ENCODE measurements at regions not wholly inside any gene's neighbourhood (a gene's known extent, or its start where the extent isn't known, plus 50 kb on each side); places are given as distances from the start of the nearest gene placed in this dataset.

GRCh38 chr6:23559587-23560343 lies 566.2 kb upstream of the NRSN1 start:
- no peaks in the 10 kb centered on the region for H3K27me3 ChIP-seq (ENCODE audit: insufficient read depth, low read length, poor library complexity, severe bottlenecking)
- no peaks in the 10 kb centered on the region; the same call in 1 of the 2 replicates for H3K9me3 ChIP-seq (ENCODE audit: insufficient read depth, low read depth, low read length)
- no peaks in the 10 kb centered on the region for H4K20me1 ChIP-seq (ENCODE audit: insufficient read depth, low read length, poor library complexity, severe bottlenecking)
- no peaks in the 10 kb centered on the region for H3K79me2 ChIP-seq (ENCODE audit: insufficient read depth, low read length)
- no peaks in the 10 kb centered on the region for H3K9me2 ChIP-seq (replicated peaks; ENCODE audit: low read depth, low read length)
- H2AFZ ChIP-seq (ENCODE audit: low read length), result no peak overlapping the region
- no peaks in the 10 kb centered on the region for H3K4me1 ChIP-seq (ENCODE audit: insufficient read depth, low read length, poor library complexity, severe bottlenecking)
- H3F3A ChIP-seq (ENCODE audit: low read depth), result no peaks in the 10 kb centered on the region
- H3K4me3 ChIP-seq (ENCODE audit: low read length, poor library complexity, severe bottlenecking), result no peak overlapping the region
- no peak overlapping the region for H3K4me2 ChIP-seq (ENCODE audit: low read depth, low read length, poor library complexity, severe bottlenecking)
- no peaks in the 10 kb centered on the region for H3K36me3 ChIP-seq (ENCODE audit: insufficient read depth, low read length)
- H3K9ac ChIP-seq (ENCODE audit: low read depth, low read length, poor library complexity, severe bottlenecking), result no peak overlapping the region
- no peak for TF ChIP-seq CTCF (conservative IDR thresholded peaks at IDR 0.05; ENCODE audit: low read length)
- no peak for TF ChIP-seq EZH2phosphoT487 (IDR thresholded peaks at IDR 0.05; ENCODE audit: borderline replicate concordance)

GRCh38 chr6:23561732-23562131 lies 564.3 kb upstream of the NRSN1 start:
- no peaks in the 10 kb centered on the region; the same call in 1 of the 2 replicates for H3K9me3 ChIP-seq (ENCODE audit: insufficient read depth, low read depth, low read length)
- H3K36me3 ChIP-seq (ENCODE audit: insufficient read depth, low read length), result no peaks in the 10 kb centered on the region
- H3K4me3 ChIP-seq (ENCODE audit: low read length, poor library complexity, severe bottlenecking), result no peak overlapping the region
- no peaks in the 10 kb centered on the region for H3F3A ChIP-seq (ENCODE audit: low read depth)
- no peaks in the 10 kb centered on the region for H4K20me1 ChIP-seq (ENCODE audit: insufficient read depth, low read length, poor library complexity, severe bottlenecking)
- no peak overlapping the region for H3K9ac ChIP-seq (ENCODE audit: low read depth, low read length, poor library complexity, severe bottlenecking)
- H2AFZ ChIP-seq (ENCODE audit: low read length), result no peak overlapping the region
- no peaks in the 10 kb centered on the region for H3K9me2 ChIP-seq (replicated peaks; ENCODE audit: low read depth, low read length)
- H3K4me2 ChIP-seq (ENCODE audit: low read depth, low read length, poor library complexity, severe bottlenecking), result no peak overlapping the region
- H3K4me1 ChIP-seq (ENCODE audit: insufficient read depth, low read length, poor library complexity, severe bottlenecking), result no peaks in the 10 kb centered on the region
- H3K27me3 ChIP-seq (ENCODE audit: insufficient read depth, low read length, poor library complexity, severe bottlenecking), result no peaks in the 10 kb centered on the region
- H3K79me2 ChIP-seq (ENCODE audit: insufficient read depth, low read length), result no peaks in the 10 kb centered on the region
- no peak for TF ChIP-seq CTCF (conservative IDR thresholded peaks at IDR 0.05; ENCODE audit: low read length)
- no peak for TF ChIP-seq EZH2phosphoT487 (IDR thresholded peaks at IDR 0.05; ENCODE audit: borderline replicate concordance)

GRCh38 chr6:23562554-23562953 lies 563.5 kb upstream of the NRSN1 start:
- no peaks in the 10 kb centered on the region for H4K20me1 ChIP-seq (ENCODE audit: insufficient read depth, low read length, poor library complexity, severe bottlenecking)
- TF ChIP-seq EZH2phosphoT487 (IDR thresholded peaks at IDR 0.05; ENCODE audit: borderline replicate concordance) (no peak), CTCF (conservative IDR thresholded peaks at IDR 0.05; ENCODE audit: low read length) (no peak)
- no peak overlapping the region for H2AFZ ChIP-seq (ENCODE audit: low read length)
- no peaks in the 10 kb centered on the region for H3K4me1 ChIP-seq (ENCODE audit: insufficient read depth, low read length, poor library complexity, severe bottlenecking)
- no peaks in the 10 kb centered on the region for H3K36me3 ChIP-seq (ENCODE audit: insufficient read depth, low read length)
- H3K4me2 ChIP-seq (ENCODE audit: low read depth, low read length, poor library complexity, severe bottlenecking), result no peak overlapping the region
- no peaks in the 10 kb centered on the region for H3F3A ChIP-seq (ENCODE audit: low read depth)
- no peak overlapping the region for H3K4me3 ChIP-seq (ENCODE audit: low read length, poor library complexity, severe bottlenecking)
- H3K27me3 ChIP-seq (ENCODE audit: insufficient read depth, low read length, poor library complexity, severe bottlenecking), result no peaks in the 10 kb centered on the region
- no peaks in the 10 kb centered on the region for H3K9me2 ChIP-seq (replicated peaks; ENCODE audit: low read depth, low read length)
- H3K9me3 ChIP-seq (ENCODE audit: insufficient read depth, low read depth, low read length), result no peaks in the 10 kb centered on the region; the same call in 1 of the 2 replicates
- H3K9ac ChIP-seq (ENCODE audit: low read depth, low read length, poor library complexity, severe bottlenecking), result no peak overlapping the region
- no peaks in the 10 kb centered on the region for H3K79me2 ChIP-seq (ENCODE audit: insufficient read depth, low read length)

All from Loucy (cell line).